ENCODE measurements at regions not wholly inside any gene's neighbourhood (a gene's known extent, or its start where the extent isn't known, plus 50 kb on each side); places are given as distances from the start of the nearest gene placed in this dataset.

GRCh38 chr4:14752341-14753046, 249.8 kb upstream of the CPEB2 start:
- no peak for DNase-seq

- DNase-seq: no peak
Observed at GRCh38 chr4:14767142-14767541, 235.1 kb upstream of the CPEB2 start.

GRCh38 chr4:14768449-14768848, 233.8 kb upstream of the CPEB2 start:
- no peak for DNase-seq

GRCh38 chr4:14769993-14770392, 232.3 kb upstream of the CPEB2 start:
- DNase-seq: no peak

- no peak for DNase-seq
Observed at GRCh38 chr4:14771094-14771493, 231.2 kb upstream of the CPEB2 start.

- DNase-seq: no peak
Observed at GRCh38 chr4:14771504-14772175, 230.6 kb upstream of the CPEB2 start.

GRCh38 chr4:14772388-14772787, 229.9 kb upstream of the CPEB2 start:
- no peak for DNase-seq

- peak; percentile 59 for DNase-seq
Observed at GRCh38 chr4:14783011-14783877, 219.0 kb upstream of the CPEB2 start.

- DNase-seq: no peak
Observed at GRCh38 chr4:14787221-14787620, 215.1 kb upstream of the CPEB2 start.

GRCh38 chr4:14787894-14788293, 214.4 kb upstream of the CPEB2 start:
- peak; percentile 60 for DNase-seq

GRCh38 chr4:14790494-14790893, 211.8 kb upstream of the CPEB2 start:
- DNase-seq: no peak

- DNase-seq: no peak
Observed at GRCh38 chr4:14792702-14793227, 209.5 kb upstream of the CPEB2 start.

GRCh38 chr4:14800977-14801376, 201.3 kb upstream of the CPEB2 start:
- no peak for DNase-seq

GRCh38 chr4:14802596-14802995, 199.7 kb upstream of the CPEB2 start:
- DNase-seq: no peak

- DNase-seq: no peak
Observed at GRCh38 chr4:14807856-14808255, 194.4 kb upstream of the CPEB2 start.

- no peak for DNase-seq
Observed at GRCh38 chr4:14809203-14809602, 193.1 kb upstream of the CPEB2 start.

- DNase-seq: no peak
Observed at GRCh38 chr4:14810121-14810520, 192.2 kb upstream of the CPEB2 start.

- no peak for DNase-seq
Observed at GRCh38 chr4:14810568-14810967, 191.7 kb upstream of the CPEB2 start.

GRCh38 chr4:14812101-14812500, 190.2 kb upstream of the CPEB2 start:
- DNase-seq: no peak

GRCh38 chr4:14816623-14817261, 185.5 kb upstream of the CPEB2 start:
- DNase-seq: no peak

GRCh38 chr4:14824189-14824588, 178.1 kb upstream of the CPEB2 start:
- DNase-seq: no peak

- DNase-seq: no peak
Observed at GRCh38 chr4:14827111-14827510, 175.2 kb upstream of the CPEB2 start.

- DNase-seq: no peak
Observed at GRCh38 chr4:14829795-14830194, 172.5 kb upstream of the CPEB2 start.
